IMR-90 (cell line): ENCODE measurements at regions not wholly inside any gene's neighbourhood (a gene's known extent, or its start where the extent isn't known, plus 50 kb on each side); places are given as distances from the start of the nearest gene placed in this dataset.

Source experiments
- ATAC-seq: fragments of 200-7000 bp; cut with Tn5 transposase; 2 replicates; pipeline ENCODE4 v1.9.1; 2020; ENCODE audit warnings: low read depth, mild to moderate bottlenecking, moderate library complexity
- BruUV-seq: library from RNA; stranded (reverse); fragments of 400-500 nt; replicated peaks from 2 replicates; lab custom pipeline; 2021; lab: Mats Ljungman, UMichigan
- CTCF ChIA-PET: fragments of 300-600 bp; formaldehyde crosslinking; extraction: SDS; loops from one replicate; lab custom pipeline; 2021; ENCODE audit warnings: antibody characterized with exemption; lab: Yijun Ruan, JAX
- POLR2A ChIA-PET: fragments of 300-600 bp; sonication (Branson Sonifier 250); formaldehyde crosslinking; loops from one replicate; lab custom pipeline; 2022; ENCODE audit warnings: antibody characterized with exemption; ENCODE audit not compliant: unreplicated experiment; lab: Charles Lee
- DNase-seq: peaks from one replicate; pipeline ENCODE4 v3.0.0; 2013
- H2AFZ ChIP-seq: replicated peaks from 2 replicates; pipeline ENCODE3; 2013; ENCODE audit warnings: low read length, mild to moderate bottlenecking; ENCODE audit not compliant: poor library complexity
- H2AK5ac ChIP-seq: 2 replicates; pipeline ENCODE4 v1.6.1; 2013; ENCODE audit warnings: low read depth, low read length, inconsistent platforms
- H2AK9ac ChIP-seq: replicated peaks from 2 replicates; pipeline ENCODE3; 2013; ENCODE audit warnings: mild to moderate bottlenecking, low read depth, low read length, moderate library complexity; ENCODE audit not compliant: poor library complexity
- H2BK120ac ChIP-seq: 2 replicates; pipeline ENCODE4 v1.6.1; 2013; ENCODE audit warnings: low read depth, low read length, inconsistent platforms
- H2BK15ac ChIP-seq: 3 replicates; pipeline ENCODE4 v1.6.1; 2013; ENCODE audit warnings: low read depth, low read length, inconsistent platforms
- H2BK20ac ChIP-seq: 2 replicates; pipeline ENCODE4 v1.6.1; 2013; ENCODE audit warnings: low read depth, mild to moderate bottlenecking, inconsistent platforms, low read length, moderate library complexity
- H2BK5ac ChIP-seq: 2 replicates; pipeline ENCODE4 v1.6.1; 2013; ENCODE audit warnings: mild to moderate bottlenecking, low read depth, low read length, inconsistent platforms; ENCODE audit not compliant: poor library complexity, severe bottlenecking
- H3K14ac ChIP-seq: replicated peaks from 2 replicates; pipeline ENCODE4 v1.6.1; 2013; ENCODE audit warnings: low read depth, low read length, inconsistent platforms
- H3K18ac ChIP-seq: 2 replicates; pipeline ENCODE4 v1.6.1; 2013; ENCODE audit warnings: low read depth, low read length, control low read depth
- H3K23ac ChIP-seq: 2 replicates; pipeline ENCODE4 v1.6.1; 2013; ENCODE audit warnings: low read depth, low read length, inconsistent platforms
- H3K27ac ChIP-seq: 2 replicates; pipeline ENCODE4 v1.5.1; 2013; ENCODE audit warnings: mild to moderate bottlenecking, control low read depth, low read length; ENCODE audit not compliant: insufficient read depth
- H3K27me3 ChIP-seq: 2 replicates; pipeline ENCODE4 v1.6.1; 2013; ENCODE audit warnings: low read length; ENCODE audit not compliant: control insufficient read depth, insufficient read depth
- H3K36me3 ChIP-seq: 2 replicates; pipeline ENCODE4 v1.6.1; 2013; ENCODE audit warnings: low read length, mixed read lengths; ENCODE audit not compliant: control insufficient read depth, insufficient read depth
- H3K4ac ChIP-seq: 2 replicates; pipeline ENCODE4 v1.6.1; 2013; ENCODE audit warnings: low read depth, low read length, inconsistent platforms
- H3K4me1 ChIP-seq: 2 replicates; pipeline ENCODE4 v1.6.1; 2013; ENCODE audit warnings: low read length, mixed read lengths; ENCODE audit not compliant: control insufficient read depth, insufficient read depth
- H3K4me2 ChIP-seq: 2 replicates; pipeline ENCODE4 v1.6.1; 2013; ENCODE audit warnings: low read depth, mild to moderate bottlenecking, control low read depth, low read length, moderate library complexity
- H3K4me3 ChIP-seq: 2 replicates; pipeline ENCODE4 v1.5.1; 2013; ENCODE audit warnings: low read depth, mild to moderate bottlenecking, control low read depth, low read length, moderate library complexity; ENCODE audit not compliant: insufficient read depth
- H3K56ac ChIP-seq: 2 replicates; pipeline ENCODE4 v1.6.1; 2013; ENCODE audit warnings: low read length, inconsistent platforms; ENCODE audit not compliant: insufficient read depth; ENCODE audit errors: extremely low read depth
- H3K79me1 ChIP-seq, 2 experiments: 2 replicates each; pipeline ENCODE4 v1.6.1; 2013; ENCODE audit warnings: low read length in 2 of 2, inconsistent platforms in 1 of 2, low read depth in 1 of 2
- H3K9ac ChIP-seq: 2 replicates; pipeline ENCODE4 v1.6.1; 2013; ENCODE audit warnings: low read depth, low read length, control low read depth
- H3K9me1 ChIP-seq: 2 replicates; pipeline ENCODE4 v1.6.1; 2013; ENCODE audit warnings: low read length, inconsistent platforms; ENCODE audit not compliant: insufficient read depth
- H3K9me3 ChIP-seq: 2 replicates; pipeline ENCODE4 v1.6.1; 2013; ENCODE audit warnings: low read length; ENCODE audit not compliant: control insufficient read depth, insufficient read depth
- H4K20me1 ChIP-seq: 2 replicates; pipeline ENCODE4 v1.6.1; 2013; ENCODE audit warnings: low read length, inconsistent platforms; ENCODE audit not compliant: insufficient read depth
- H4K5ac ChIP-seq: 2 replicates; pipeline ENCODE4 v1.6.1; 2013; ENCODE audit warnings: mild to moderate bottlenecking, low read depth, low read length, control low read depth
- H4K8ac ChIP-seq, 2 experiments: 2 replicates each; pipeline ENCODE4 v1.6.1; 2013; ENCODE audit warnings: low read depth in 2 of 2, low read length in 2 of 2, control low read depth in 1 of 2, inconsistent platforms in 1 of 2
- H4K91ac ChIP-seq: 2 replicates; pipeline ENCODE4 v1.6.1; 2013; ENCODE audit warnings: low read depth, low read length, inconsistent platforms; ENCODE audit not compliant: insufficient read depth
- CTCF ChIP-seq: conservative IDR thresholded peaks from 2 replicates; pipeline ENCODE4 v1.5.1; 2012; ENCODE audit warnings: mild to moderate bottlenecking, low read depth, low read length, improper control_type of control experiment
- WGBS, 2 experiments: methylation state at CpG; one replicate each; pipeline versions ENCODE4 v1.1.5 to v1.1.7; 2013; ENCODE audit warnings: missing lambda C conversion rate in 2 of 2; ENCODE audit not compliant: insufficient read length in 1 of 2; ENCODE audit errors: extremely low coverage in 2 of 2; 5-methylcytosine and 5-hydroxymethylcytosine counted together
- dilution Hi-C: fragments of 300-500 bp; cut with HindIII; formaldehyde crosslinking; loops from one replicate; pipeline ENCODE4 v1.14.3; 2018; ENCODE audit warnings: low sequenced_read_pairs; ENCODE audit not compliant: unreplicated experiment
- in situ Hi-C: fragments of 300-500 bp; cut with MboI; formaldehyde crosslinking; loops from 3 replicates; pipeline ENCODE4 v1.14.3; 2019; ENCODE audit warnings: low sequenced_read_pairs, inconsistent platforms, mixed read lengths
- intact Hi-C: fragments of 100-400 bp; cut with micrococcal nuclease; formaldehyde crosslinking; loops from 2 replicates; pipeline ENCODE4 v1.10.0; 2022

- no peaks in the 10 kb centered on the region for H4K20me1 ChIP-seq
- H3K4me2 ChIP-seq = no peak overlapping the region
- H3K36me3 ChIP-seq = no peaks in the 10 kb centered on the region
- no peak overlapping the region for H3K4ac ChIP-seq
- no peak overlapping the region for H2BK5ac ChIP-seq
- no peak overlapping the region for H3K4me3 ChIP-seq
- no peak overlapping the region for H4K91ac ChIP-seq
- no peak overlapping the region for H3K18ac ChIP-seq
- H3K27me3 ChIP-seq = no peaks in the 10 kb centered on the region
- no peak for ATAC-seq
- DNase-seq = no peak
- no peak overlapping the region for H2BK15ac ChIP-seq
- H3K27ac ChIP-seq = no peak overlapping the region
- dilution Hi-C loops = no loop called here
- H3K4me1 ChIP-seq = no peaks in the 10 kb centered on the region
- no peak overlapping the region for H2BK20ac ChIP-seq
- BruUV-seq = no TSS peak
- no peak overlapping the region for H3K23ac ChIP-seq
- no peak overlapping the region for H2AK5ac ChIP-seq
- no peak overlapping the region for H3K14ac ChIP-seq
- peaks cover 4% of the 10 kb centered on the region; the same call in 1 of the 2 replicates for H3K9me3 ChIP-seq
- POLR2A ChIA-PET = no interaction called here
- in situ Hi-C loops = no loop called here
- CTCF ChIA-PET = no interaction called here
- H2AFZ ChIP-seq = no peak overlapping the region
- no peak overlapping the region for H4K5ac ChIP-seq
- H4K8ac ChIP-seq = no peak overlapping the region
- H3K79me1 ChIP-seq = no peaks in the 10 kb centered on the region
- H2BK120ac ChIP-seq = no peak overlapping the region
- no peaks in the 10 kb centered on the region for H3K9me1 ChIP-seq
- intact Hi-C loops = no loop called here
- H3K9ac ChIP-seq = no peak overlapping the region
- H3K56ac ChIP-seq = no peak overlapping the region
- no CpG with 5 or more reads among the region's 1 CpG for WGBS, 2 experiments
- no peak overlapping the region for H2AK9ac ChIP-seq
- TF ChIP-seq CTCF = no peak
These were observed 366.8 kb upstream of the MON1B start for GRCh38 chr16:76824221-76824620.
